ENCODE measurements at regions not wholly inside any gene's neighbourhood (a gene's known extent, or its start where the extent isn't known, plus 50 kb on each side); places are given as distances from the start of the nearest gene placed in this dataset.

DNA sequence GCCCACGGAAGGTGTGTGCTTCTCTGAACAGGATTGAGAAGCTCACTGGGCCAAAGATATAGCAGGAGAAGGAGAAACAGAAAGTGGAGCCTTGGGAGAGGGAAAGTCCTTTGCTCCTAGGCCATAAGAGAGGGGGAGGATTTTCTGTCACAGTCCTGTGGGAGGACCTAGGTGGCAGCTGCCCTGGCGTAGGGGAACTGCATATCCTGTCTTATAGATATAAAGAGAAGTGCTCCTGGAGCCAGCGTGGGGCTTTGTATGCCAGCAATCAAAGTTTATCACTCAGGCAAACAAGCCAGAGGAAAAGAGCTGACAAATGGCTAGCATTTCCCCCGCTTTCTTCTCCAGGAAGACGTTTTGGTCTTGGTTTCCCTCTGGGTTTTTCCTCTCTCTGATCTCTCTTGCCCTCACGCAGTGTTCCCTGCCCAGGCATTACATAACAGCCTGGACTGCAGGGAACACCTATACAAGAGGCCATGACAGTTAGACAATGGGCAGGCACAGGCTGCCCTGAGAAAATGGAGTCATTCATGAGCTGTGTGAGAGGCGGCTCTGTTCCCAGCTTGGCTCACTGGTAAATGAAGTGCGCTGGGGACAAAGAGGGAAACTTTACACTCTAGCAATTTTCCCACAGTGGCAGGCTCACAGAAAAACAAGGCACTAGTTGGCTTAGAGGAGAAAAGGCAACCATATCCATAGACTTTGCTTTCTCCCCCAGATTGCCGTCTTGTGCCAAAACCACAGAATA lies 52.5 kb upstream of the ZNF648 start:
- no peak overlapping the region for H3K27ac ChIP-seq (ENCODE audit: extremely low read length, insufficient read depth, low read length)
- in situ Hi-C loops (cut with HindIII; ENCODE audit: extremely low pct_ligation_motif_present, low pct_unique_long_range_greater_than_20kb) (no loop called here), intact Hi-C loops (cut with micrococcal nuclease; ENCODE audit: unreplicated experiment) (no loop called here)
- H3K79me2 ChIP-seq (ENCODE audit: insufficient read depth, low read length) = no peaks in the 10 kb centered on the region
- BruUV-seq (replicated peaks) = no TSS peak
- no peaks in the 10 kb centered on the region for H3K36me3 ChIP-seq (replicated peaks in 1 of 2; ENCODE audit: control insufficient read depth in 1 of 2, insufficient read depth in 2 of 2, low read length in 2 of 2)
- H3K9ac ChIP-seq (ENCODE audit: insufficient read depth, low read depth, low read length) = no peak overlapping the region
- peak; percentile 82 for ATAC-seq
- 37% methylated on average over 8 of the region's 9 CpGs for WGBS (ENCODE audit: low lambda C conversion rate)
- H3K4me2 ChIP-seq (ENCODE audit: low read depth, low read length) = peak overlapping the region; percentile 67
- ChIA-PET POLR2A (no interaction called here), CTCF (ENCODE audit: low intra/inter-chr PET ratio, low total read pairs) (no interaction called here)
- H4K20me1 ChIP-seq (ENCODE audit: insufficient read depth, low read length) = no peaks in the 10 kb centered on the region
- H3K9me3 ChIP-seq (ENCODE audit: low read length) = no peaks in the 10 kb centered on the region
- H3K4me1 ChIP-seq (ENCODE audit: insufficient read depth, low read length) = peaks cover 32% of the 10 kb centered on the region
- no peaks in the 10 kb centered on the region for H3K27me3 ChIP-seq (ENCODE audit: control insufficient read depth in 1 of 2, insufficient read depth in 2 of 2, low read length in 2 of 2)
- peak; percentile 32 for DNase-seq (ENCODE audit: low spot score)
- no peak for FAIRE-seq
- H3K4me3 ChIP-seq (replicated peaks in 1 of 3; ENCODE audit: insufficient read depth in 1 of 3, low read depth in 2 of 3, low read length in 3 of 3) = peak overlapping the region in 1 of 3 experiments; percentile 18; a peak in 1 of 6 replicates
- H2AFZ ChIP-seq (ENCODE audit: low read length) = peak overlapping the region; percentile 46
- TF ChIP-seq ZFP1 (CRISPR knock-in tag; IDR thresholded peaks at IDR 0.05) (no peak), ZMYM3 (CRISPR knock-in tag; IDR thresholded peaks at IDR 0.05) (0 out of 2 replicates have a peak, but pooled peaks have one; percentile 27), ZNF7 (CRISPR knock-in tag; IDR thresholded peaks at IDR 0.05) (no peak), XBP1 (CRISPR knock-in tag; IDR thresholded peaks at IDR 0.05) (no peak), TEAD2 (CRISPR knock-in tag; IDR thresholded peaks at IDR 0.05) (no peak), ZNF180 (CRISPR knock-in tag; IDR thresholded peaks at IDR 0.05; ENCODE audit: borderline replicate concordance, low read depth) (no peak), KDM3A (CRISPR knock-in tag; IDR thresholded peaks at IDR 0.05; ENCODE audit: low read depth) (no peak), RXRA (CRISPR knock-in tag; IDR thresholded peaks at IDR 0.05) (no peak; the same call in 1 of the 2 replicates), ZNF556 (CRISPR knock-in tag; IDR thresholded peaks at IDR 0.05; ENCODE audit: borderline replicate concordance) (no peak), PHF21A (CRISPR knock-in tag; IDR thresholded peaks at IDR 0.05) (0 out of 2 replicates have a peak, but pooled peaks have one; percentile 30), PITX1 (CRISPR knock-in tag; IDR thresholded peaks at IDR 0.05) (no peak), ZNF629 (CRISPR knock-in tag; conservative IDR thresholded peaks at IDR 0.05) (peak; percentile 48; the same call in 1 of the 2 replicates), NBN (conservative IDR thresholded peaks at IDR 0.05) (no peak)
- TF ChIP-seq, protein P1, sequence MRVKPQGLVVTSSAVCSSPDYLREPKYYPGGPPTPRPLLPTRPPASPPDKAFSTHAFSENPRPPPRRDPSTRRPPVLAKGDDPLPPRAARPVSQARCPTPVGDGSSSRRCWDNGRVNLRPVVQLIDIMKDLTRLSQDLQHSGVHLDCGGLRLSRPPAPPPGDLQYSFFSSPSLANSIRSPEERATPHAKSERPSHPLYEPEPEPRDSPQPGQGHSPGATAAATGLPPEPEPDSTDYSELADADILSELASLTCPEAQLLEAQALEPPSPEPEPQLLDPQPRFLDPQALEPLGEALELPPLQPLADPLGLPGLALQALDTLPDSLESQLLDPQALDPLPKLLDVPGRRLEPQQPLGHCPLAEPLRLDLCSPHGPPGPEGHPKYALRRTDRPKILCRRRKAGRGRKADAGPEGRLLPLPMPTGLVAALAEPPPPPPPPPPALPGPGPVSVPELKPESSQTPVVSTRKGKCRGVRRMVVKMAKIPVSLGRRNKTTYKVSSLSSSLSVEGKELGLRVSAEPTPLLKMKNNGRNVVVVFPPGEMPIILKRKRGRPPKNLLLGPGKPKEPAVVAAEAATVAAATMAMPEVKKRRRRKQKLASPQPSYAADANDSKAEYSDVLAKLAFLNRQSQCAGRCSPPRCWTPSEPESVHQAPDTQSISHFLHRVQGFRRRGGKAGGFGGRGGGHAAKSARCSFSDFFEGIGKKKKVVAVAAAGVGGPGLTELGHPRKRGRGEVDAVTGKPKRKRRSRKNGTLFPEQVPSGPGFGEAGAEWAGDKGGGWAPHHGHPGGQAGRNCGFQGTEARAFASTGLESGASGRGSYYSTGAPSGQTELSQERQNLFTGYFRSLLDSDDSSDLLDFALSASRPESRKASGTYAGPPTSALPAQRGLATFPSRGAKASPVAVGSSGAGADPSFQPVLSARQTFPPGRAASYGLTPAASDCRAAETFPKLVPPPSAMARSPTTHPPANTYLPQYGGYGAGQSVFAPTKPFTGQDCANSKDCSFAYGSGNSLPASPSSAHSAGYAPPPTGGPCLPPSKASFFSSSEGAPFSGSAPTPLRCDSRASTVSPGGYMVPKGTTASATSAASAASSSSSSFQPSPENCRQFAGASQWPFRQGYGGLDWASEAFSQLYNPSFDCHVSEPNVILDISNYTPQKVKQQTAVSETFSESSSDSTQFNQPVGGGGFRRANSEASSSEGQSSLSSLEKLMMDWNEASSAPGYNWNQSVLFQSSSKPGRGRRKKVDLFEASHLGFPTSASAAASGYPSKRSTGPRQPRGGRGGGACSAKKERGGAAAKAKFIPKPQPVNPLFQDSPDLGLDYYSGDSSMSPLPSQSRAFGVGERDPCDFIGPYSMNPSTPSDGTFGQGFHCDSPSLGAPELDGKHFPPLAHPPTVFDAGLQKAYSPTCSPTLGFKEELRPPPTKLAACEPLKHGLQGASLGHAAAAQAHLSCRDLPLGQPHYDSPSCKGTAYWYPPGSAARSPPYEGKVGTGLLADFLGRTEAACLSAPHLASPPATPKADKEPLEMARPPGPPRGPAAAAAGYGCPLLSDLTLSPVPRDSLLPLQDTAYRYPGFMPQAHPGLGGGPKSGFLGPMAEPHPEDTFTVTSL (CRISPR knock-in tag; IDR thresholded peaks at IDR 0.05; ENCODE audit: borderline replicate concordance) = no peak
- TF ChIP-seq, protein P2, sequence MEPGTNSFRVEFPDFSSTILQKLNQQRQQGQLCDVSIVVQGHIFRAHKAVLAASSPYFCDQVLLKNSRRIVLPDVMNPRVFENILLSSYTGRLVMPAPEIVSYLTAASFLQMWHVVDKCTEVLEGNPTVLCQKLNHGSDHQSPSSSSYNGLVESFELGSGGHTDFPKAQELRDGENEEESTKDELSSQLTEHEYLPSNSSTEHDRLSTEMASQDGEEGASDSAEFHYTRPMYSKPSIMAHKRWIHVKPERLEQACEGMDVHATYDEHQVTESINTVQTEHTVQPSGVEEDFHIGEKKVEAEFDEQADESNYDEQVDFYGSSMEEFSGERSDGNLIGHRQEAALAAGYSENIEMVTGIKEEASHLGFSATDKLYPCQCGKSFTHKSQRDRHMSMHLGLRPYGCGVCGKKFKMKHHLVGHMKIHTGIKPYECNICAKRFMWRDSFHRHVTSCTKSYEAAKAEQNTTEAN (CRISPR knock-in tag; conservative IDR thresholded peaks at IDR 0.05) = no peak
- TF ChIP-seq, protein P3, sequence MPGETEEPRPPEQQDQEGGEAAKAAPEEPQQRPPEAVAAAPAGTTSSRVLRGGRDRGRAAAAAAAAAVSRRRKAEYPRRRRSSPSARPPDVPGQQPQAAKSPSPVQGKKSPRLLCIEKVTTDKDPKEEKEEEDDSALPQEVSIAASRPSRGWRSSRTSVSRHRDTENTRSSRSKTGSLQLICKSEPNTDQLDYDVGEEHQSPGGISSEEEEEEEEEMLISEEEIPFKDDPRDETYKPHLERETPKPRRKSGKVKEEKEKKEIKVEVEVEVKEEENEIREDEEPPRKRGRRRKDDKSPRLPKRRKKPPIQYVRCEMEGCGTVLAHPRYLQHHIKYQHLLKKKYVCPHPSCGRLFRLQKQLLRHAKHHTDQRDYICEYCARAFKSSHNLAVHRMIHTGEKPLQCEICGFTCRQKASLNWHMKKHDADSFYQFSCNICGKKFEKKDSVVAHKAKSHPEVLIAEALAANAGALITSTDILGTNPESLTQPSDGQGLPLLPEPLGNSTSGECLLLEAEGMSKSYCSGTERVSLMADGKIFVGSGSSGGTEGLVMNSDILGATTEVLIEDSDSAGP (CRISPR knock-in tag; IDR thresholded peaks at IDR 0.05; ENCODE audit: borderline replicate concordance) = no peak
- TF ChIP-seq, protein P4, sequence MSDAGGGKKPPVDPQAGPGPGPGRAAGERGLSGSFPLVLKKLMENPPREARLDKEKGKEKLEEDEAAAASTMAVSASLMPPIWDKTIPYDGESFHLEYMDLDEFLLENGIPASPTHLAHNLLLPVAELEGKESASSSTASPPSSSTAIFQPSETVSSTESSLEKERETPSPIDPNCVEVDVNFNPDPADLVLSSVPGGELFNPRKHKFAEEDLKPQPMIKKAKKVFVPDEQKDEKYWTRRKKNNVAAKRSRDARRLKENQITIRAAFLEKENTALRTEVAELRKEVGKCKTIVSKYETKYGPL (CRISPR knock-in tag; IDR thresholded peaks at IDR 0.05) = peak; percentile 78; the same call in 1 of the 2 replicates
